Thyroid gland (tissue), 4 donors: ENCODE measurements at regions not wholly inside any gene's neighbourhood (a gene's known extent, or its start where the extent isn't known, plus 50 kb on each side); places are given as distances from the start of the nearest gene placed in this dataset.

ENCODE experiments used
- POLR2A ChIP-seq, 2 donors: fragments of 450-650 bp; IDR thresholded peaks; one replicate each; pipeline ENCODE4 v1.6.1; 2017; ENCODE audit warnings: antibody characterized with exemption in 2 of 2, mild to moderate bottlenecking in 2 of 2, moderate library complexity in 1 of 2
- TF ChIP-seq, protein P1 (sequence below), 6 experiments: fragments of 200-600 bp in 3 of 6; fragments of 450-650 bp in 3 of 6; sonication (generic) in 3 of 6; IDR thresholded peaks; one replicate each; pipeline ENCODE4 v1.5.1; 2016 to 2019; ENCODE audit warnings: antibody characterized with exemption in 6 of 6, mild to moderate bottlenecking in 2 of 6, inconsistent platforms in 1 of 6, moderate library complexity in 1 of 6

DNA sequence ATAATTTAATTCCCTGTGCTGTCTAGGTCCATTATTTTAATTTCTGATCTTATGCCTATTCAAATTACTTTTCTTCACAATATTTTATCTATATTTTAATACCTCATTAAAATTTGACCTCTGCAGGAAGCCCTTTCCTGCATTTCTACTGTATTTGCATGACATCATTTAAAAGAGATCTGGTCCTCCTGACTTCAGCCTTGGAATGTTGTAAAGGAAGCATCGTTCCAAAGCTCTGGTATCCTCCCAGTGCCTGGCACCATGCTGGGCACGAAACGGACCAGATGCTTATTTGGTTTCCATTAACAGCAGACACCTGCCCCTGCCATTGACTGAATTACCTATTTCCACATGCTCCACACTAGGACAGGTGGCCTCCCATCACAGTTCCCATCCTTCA lies 247.5 kb downstream of the KLF6 start:
- TF ChIP-seq, protein P1, sequence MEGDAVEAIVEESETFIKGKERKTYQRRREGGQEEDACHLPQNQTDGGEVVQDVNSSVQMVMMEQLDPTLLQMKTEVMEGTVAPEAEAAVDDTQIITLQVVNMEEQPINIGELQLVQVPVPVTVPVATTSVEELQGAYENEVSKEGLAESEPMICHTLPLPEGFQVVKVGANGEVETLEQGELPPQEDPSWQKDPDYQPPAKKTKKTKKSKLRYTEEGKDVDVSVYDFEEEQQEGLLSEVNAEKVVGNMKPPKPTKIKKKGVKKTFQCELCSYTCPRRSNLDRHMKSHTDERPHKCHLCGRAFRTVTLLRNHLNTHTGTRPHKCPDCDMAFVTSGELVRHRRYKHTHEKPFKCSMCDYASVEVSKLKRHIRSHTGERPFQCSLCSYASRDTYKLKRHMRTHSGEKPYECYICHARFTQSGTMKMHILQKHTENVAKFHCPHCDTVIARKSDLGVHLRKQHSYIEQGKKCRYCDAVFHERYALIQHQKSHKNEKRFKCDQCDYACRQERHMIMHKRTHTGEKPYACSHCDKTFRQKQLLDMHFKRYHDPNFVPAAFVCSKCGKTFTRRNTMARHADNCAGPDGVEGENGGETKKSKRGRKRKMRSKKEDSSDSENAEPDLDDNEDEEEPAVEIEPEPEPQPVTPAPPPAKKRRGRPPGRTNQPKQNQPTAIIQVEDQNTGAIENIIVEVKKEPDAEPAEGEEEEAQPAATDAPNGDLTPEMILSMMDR (IDR thresholded peaks at IDR 0.05) = no peak
- TF ChIP-seq POLR2A (IDR thresholded peaks at IDR 0.05) = no peak
